HepG2 (cell line): ENCODE measurements at regions not wholly inside any gene's neighbourhood (a gene's known extent, or its start where the extent isn't known, plus 50 kb on each side); places are given as distances from the start of the nearest gene placed in this dataset.

Experiments used
- BHLHE40 ChIP-seq: IDR thresholded peaks from 2 replicates; pipeline ENCODE4 v1.6.1; 2011; ENCODE audit warnings: low read length, improper control_type of control experiment
- DR1 ChIP-seq: sonication (generic); formaldehyde crosslinking; IDR thresholded peaks from 2 replicates; pipeline ENCODE4 v1.8.0; 2021; ENCODE audit warnings: mild to moderate bottlenecking, missing genetic modification reagents, inconsistent platforms
- ZBTB40 ChIP-seq, 2 experiments: fragments of 450-650 bp in 1 of 2; sonication (generic) in 1 of 2; formaldehyde crosslinking in 1 of 2; IDR thresholded peaks; 2 replicates each; pipeline versions ENCODE4 v1.6.1 to v1.8.0; 2016 to 2022; ENCODE audit warnings: antibody characterized with exemption in 1 of 2, mild to moderate bottlenecking in 1 of 2, missing genetic modification reagents in 1 of 2
- TF ChIP-seq, protein P1 (sequence below): sonication (generic); formaldehyde crosslinking; IDR thresholded peaks from 2 replicates; pipeline ENCODE4 v1.5.0; 2020; ENCODE audit warnings: missing genetic modification reagents, mild to moderate bottlenecking, borderline replicate concordance

DNA sequence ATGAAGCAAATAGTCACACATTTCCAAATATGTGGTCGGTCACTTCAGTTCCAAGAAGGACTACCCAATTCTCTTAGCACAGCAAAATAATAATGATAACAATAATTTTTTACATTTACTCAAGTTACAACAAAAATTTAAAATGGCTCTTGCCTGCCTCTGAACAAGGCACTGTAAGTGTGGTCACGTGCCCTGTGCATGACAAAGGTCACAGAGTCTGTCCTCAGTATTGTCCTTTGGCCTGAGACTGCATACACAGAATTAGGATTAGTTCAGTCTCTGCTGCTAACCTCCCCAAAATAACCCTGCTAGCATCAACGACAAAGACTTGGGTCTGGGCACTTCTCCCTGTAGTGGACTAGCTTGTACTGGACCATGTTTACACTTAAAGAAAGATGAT, 297.1 kb upstream of the DUSP10 start (continued):
- TF ChIP-seq DR1 (CRISPR knock-in tag) = no peak
- TF ChIP-seq, protein P1, sequence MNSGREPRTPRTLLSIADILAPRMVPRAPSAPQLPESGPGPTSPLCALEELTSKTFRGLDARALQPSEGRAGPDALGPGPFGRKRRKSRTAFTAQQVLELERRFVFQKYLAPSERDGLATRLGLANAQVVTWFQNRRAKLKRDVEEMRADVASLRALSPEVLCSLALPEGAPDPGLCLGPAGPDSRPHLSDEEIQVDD (CRISPR knock-in tag) = no peak
- TF ChIP-seq ZBTB40 (IDR thresholded peaks at IDR 0.05) = no peak
- TF ChIP-seq ZBTB40 (CRISPR knock-in tag; IDR thresholded peaks at IDR 0.05) = no peak
- TF ChIP-seq BHLHE40 = peak; percentile 55
- TF ChIP-seq, all 625 proteins: peak for 6
